ENCODE measurements at regions not wholly inside any gene's neighbourhood (a gene's known extent, or its start where the extent isn't known, plus 50 kb on each side); places are given as distances from the start of the nearest gene placed in this dataset.

GRCh38 chr15:81765816-81766215 lies 280.0 kb downstream of the MEX3B start:
- DNase-seq (no peak), ATAC-seq (ENCODE audit: poor library complexity) (no peak)
- intact Hi-C loops (cut with DNase I), result no loop called here

GRCh38 chr15:81763304-81763703 lies 282.5 kb downstream of the MEX3B start:
- ATAC-seq (ENCODE audit: poor library complexity) (no peak), DNase-seq (no peak)
- intact Hi-C loops (cut with DNase I), result no loop called here

GRCh38 chr15:81760686-81761085 lies 285.1 kb downstream of the MEX3B start:
- ATAC-seq (ENCODE audit: poor library complexity), result no peak
- no peak for DNase-seq
- intact Hi-C loops (cut with DNase I), result no loop called here

- intact Hi-C loops (cut with DNase I), result no loop called here
- DNase-seq (no peak), ATAC-seq (ENCODE audit: poor library complexity) (no peak)
Measured at GRCh38 chr15:81758818-81759284, 287.0 kb downstream of the MEX3B start.

- DNase-seq (no peak), ATAC-seq (ENCODE audit: poor library complexity) (no peak)
- intact Hi-C loops (cut with DNase I), result no loop called here
Measured at GRCh38 chr15:81755626-81756025, 290.2 kb downstream of the MEX3B start.

GRCh38 chr15:81754078-81754477 lies 291.7 kb downstream of the MEX3B start:
- no peak for ATAC-seq (ENCODE audit: poor library complexity)
- DNase-seq, result no peak
- intact Hi-C loops (cut with DNase I), result no loop called here

GRCh38 chr15:81752974-81753373 lies 292.8 kb downstream of the MEX3B start:
- no peak for ATAC-seq (ENCODE audit: poor library complexity)
- intact Hi-C loops (cut with DNase I), result no loop called here

GRCh38 chr15:81752546-81752942 lies 293.3 kb downstream of the MEX3B start:
- ATAC-seq (ENCODE audit: poor library complexity), result peak; percentile 91
- peak; percentile 82 for DNase-seq
- intact Hi-C loops (cut with DNase I), result no loop called here

More at GRCh38 chr15:81752974-81753373, 292.8 kb downstream of the MEX3B start:
- DNase-seq, result no peak

GRCh38 chr15:81751816-81752545 lies 293.8 kb downstream of the MEX3B start:
- DNase-seq, result no peak
- intact Hi-C loops (cut with DNase I), result no loop called here
- ATAC-seq (ENCODE audit: poor library complexity), result peak; percentile 51

GRCh38 chr15:81751256-81751655 lies 294.6 kb downstream of the MEX3B start:
- intact Hi-C loops (cut with DNase I), result no loop called here

GRCh38 chr15:81749716-81750375 lies 296.0 kb downstream of the MEX3B start:
- ATAC-seq (ENCODE audit: poor library complexity), result no peak
- peak; percentile 44 for DNase-seq
- intact Hi-C loops (cut with DNase I), result no loop called here

More at GRCh38 chr15:81751256-81751655, 294.6 kb downstream of the MEX3B start:
- DNase-seq, result no peak
- ATAC-seq (ENCODE audit: poor library complexity), result no peak

GRCh38 chr15:81747482-81747881 lies 298.3 kb downstream of the MEX3B start:
- no peak for DNase-seq
- intact Hi-C loops (cut with DNase I), result no loop called here
- no peak for ATAC-seq (ENCODE audit: poor library complexity)

- DNase-seq (no peak), ATAC-seq (ENCODE audit: poor library complexity) (no peak)
- intact Hi-C loops (cut with DNase I), result no loop called here
Measured at GRCh38 chr15:81747026-81747425, 298.8 kb downstream of the MEX3B start.

GRCh38 chr15:81744364-81744763 lies 301.5 kb downstream of the MEX3B start:
- DNase-seq (no peak), ATAC-seq (ENCODE audit: poor library complexity) (no peak)
- intact Hi-C loops (cut with DNase I), result no loop called here

- ATAC-seq (ENCODE audit: poor library complexity) (no peak), DNase-seq (no peak)
- intact Hi-C loops (cut with DNase I), result no loop called here
Measured at GRCh38 chr15:81740416-81740815, 305.4 kb downstream of the MEX3B start.

GRCh38 chr15:81729340-81729739 lies 316.5 kb downstream of the MEX3B start:
- DNase-seq, result no peak
- ATAC-seq (ENCODE audit: poor library complexity), result no peak
- intact Hi-C loops (cut with DNase I), result no loop called here

- ATAC-seq (ENCODE audit: poor library complexity), result no peak
- DNase-seq, result no peak
- intact Hi-C loops (cut with DNase I), result no loop called here
Measured at GRCh38 chr15:81728726-81729125, 317.1 kb downstream of the MEX3B start.

- intact Hi-C loops (cut with DNase I), result no loop called here
- ATAC-seq (ENCODE audit: poor library complexity) (no peak), DNase-seq (no peak)
Measured at GRCh38 chr15:81725590-81725989, 320.2 kb downstream of the MEX3B start.

GRCh38 chr15:81724536-81724935 lies 321.3 kb downstream of the MEX3B start:
- intact Hi-C loops (cut with DNase I), result no loop called here
- ATAC-seq (ENCODE audit: poor library complexity), result no peak

GRCh38 chr15:81723701-81724100 lies 322.1 kb downstream of the MEX3B start:
- intact Hi-C loops (cut with DNase I), result no loop called here
- DNase-seq, result no peak

More at GRCh38 chr15:81724536-81724935, 321.3 kb downstream of the MEX3B start:
- DNase-seq, result no peak

More at GRCh38 chr15:81723701-81724100, 322.1 kb downstream of the MEX3B start:
- ATAC-seq (ENCODE audit: poor library complexity), result peak; percentile 67

Data from Right ventricle myocardium superior (tissue), 1 donor.